GM19397 (cell line): ENCODE measurements at regions not wholly inside any gene's neighbourhood (a gene's known extent, or its start where the extent isn't known, plus 50 kb on each side); places are given as distances from the start of the nearest gene placed in this dataset.
"Not testable (repeated sequence)": the region's sequence is repeated elsewhere in the genome, so short reads cannot be mapped to it uniquely, and the experiment has no call there.

ENCODE experiments used
- ATAC-seq: cut with Tn5 transposase; IDR thresholded peaks from one replicate; pipeline ENCODE4 v1.9.1; 2021; ENCODE audit warnings: mild to moderate bottlenecking, moderate library complexity; ENCODE audit not compliant: unreplicated experiment

GRCh38 chr2:40043641-40044040 lies 264.6 kb upstream of the THUMPD2 start:
- ATAC-seq: no peak

GRCh38 chr2:40043191-40043590 lies 264.1 kb upstream of the THUMPD2 start:
- ATAC-seq: no peak

- no peak for ATAC-seq
These were observed 262.6 kb upstream of the THUMPD2 start for GRCh38 chr2:40041422-40042382.

GRCh38 chr2:40039549-40039948 lies 260.5 kb upstream of the THUMPD2 start:
- ATAC-seq: no peak

GRCh38 chr2:40038646-40039045 lies 259.6 kb upstream of the THUMPD2 start:
- ATAC-seq: no peak

GRCh38 chr2:40037303-40037702 lies 258.2 kb upstream of the THUMPD2 start:
- ATAC-seq: no peak

GRCh38 chr2:40036241-40036640 lies 257.2 kb upstream of the THUMPD2 start:
- ATAC-seq: no peak

- ATAC-seq: no peak
These were observed 255.7 kb upstream of the THUMPD2 start for GRCh38 chr2:40034801-40035200.

GRCh38 chr2:40034198-40034597 lies 255.1 kb upstream of the THUMPD2 start:
- ATAC-seq: no peak

GRCh38 chr2:40033781-40034180 lies 254.7 kb upstream of the THUMPD2 start:
- no peak for ATAC-seq

GRCh38 chr2:40032650-40033319 lies 253.7 kb upstream of the THUMPD2 start:
- ATAC-seq: no peak

- ATAC-seq: no peak
These were observed 251.5 kb upstream of the THUMPD2 start for GRCh38 chr2:40030456-40030975.

- ATAC-seq: no peak
These were observed 249.9 kb upstream of the THUMPD2 start for GRCh38 chr2:40028792-40029488.

GRCh38 chr2:40027968-40028367 lies 248.9 kb upstream of the THUMPD2 start:
- no peak for ATAC-seq

GRCh38 chr2:40025276-40025675 lies 246.2 kb upstream of the THUMPD2 start:
- not testable (repeated sequence) for ATAC-seq

- no peak for ATAC-seq
These were observed 241.9 kb upstream of the THUMPD2 start for GRCh38 chr2:40020997-40021396.

GRCh38 chr2:40016151-40016885 lies 237.3 kb upstream of the THUMPD2 start:
- no peak for ATAC-seq

- not testable (repeated sequence) for ATAC-seq
These were observed 234.9 kb upstream of the THUMPD2 start for GRCh38 chr2:40013962-40014361.

GRCh38 chr2:40004336-40004735 lies 225.3 kb upstream of the THUMPD2 start:
- ATAC-seq: no peak

- ATAC-seq: no peak
These were observed 223.3 kb upstream of the THUMPD2 start for GRCh38 chr2:40002339-40002738.

GRCh38 chr2:39999864-40000263 lies 220.8 kb upstream of the THUMPD2 start:
- no peak for ATAC-seq
